GM12878 (cell line): ENCODE measurements at regions not wholly inside any gene's neighbourhood (a gene's known extent, or its start where the extent isn't known, plus 50 kb on each side); places are given as distances from the start of the nearest gene placed in this dataset.

Experiments used
- ATAC-seq: fragments of 200-7000 bp; cut with Tn5 transposase; 3 replicates; pipeline ENCODE4 v1.9.1; 2020; ENCODE audit warnings: mild to moderate bottlenecking, moderate library complexity
- BruUV-seq: library from RNA; stranded (reverse); fragments of 400-500 nt; replicated peaks from 2 replicates; lab custom pipeline; 2021; lab: Mats Ljungman, UMichigan
- CTCF ChIA-PET: fragments of 300-600 bp; sonication (Branson Sonifier 250); formaldehyde crosslinking; extraction: SDS; loops from one replicate; lab custom pipeline; 2021; ENCODE audit warnings: inconsistent platforms; lab: Yijun Ruan, JAX
- POLR2A ChIA-PET: fragments of 350-600 bp; formaldehyde crosslinking; extraction: SDS; loops from one replicate; lab custom pipeline; 2021; ENCODE audit warnings: inconsistent platforms; lab: Charles Lee
- RAD21 ChIA-PET: fragments of 300-600 bp; sonication (Branson Sonifier 250); formaldehyde crosslinking; loops from one replicate; lab custom pipeline; 2023; ENCODE audit warnings: antibody characterized with exemption; ENCODE audit not compliant: unreplicated experiment; lab: Charles Lee
- SMC1A ChIA-PET: fragments of 300-600 bp; sonication (Branson Sonifier 250); formaldehyde crosslinking; loops from one replicate; lab custom pipeline; 2023; ENCODE audit not compliant: unreplicated experiment, uncharacterized antibody; lab: Charles Lee
- DNase-seq: peaks from one replicate; pipeline ENCODE4 v3.0.0-alpha.2; 2011; ENCODE audit warnings: low read depth, low spot score
- FAIRE-seq: peaks from 3 replicates; lab custom pipeline; 2011; peaks lifted over from hg19 to GRCh38; lab: Jason Lieb, UNC
- H2AFZ ChIP-seq: 2 replicates; pipeline ENCODE4 v1.6.0; 2011; ENCODE audit warnings: low read depth, low read length, control low read depth; ENCODE audit not compliant: control insufficient read depth
- H3K27ac ChIP-seq: 2 replicates; pipeline ENCODE4 v1.5.1; 2011; ENCODE audit warnings: control low read depth; ENCODE audit not compliant: control insufficient read depth, insufficient read depth
- H3K27me3 ChIP-seq, 2 experiments: replicated peaks in 1 of 2; 2 replicates each; pipeline versions ENCODE4 v1.6.0 to v1.6.1; 2011; ENCODE audit warnings: low read length in 1 of 2; ENCODE audit not compliant: control insufficient read depth in 2 of 2, insufficient read depth in 2 of 2
- H3K36me3 ChIP-seq, 2 experiments: 2 replicates each; pipeline ENCODE4 v1.5.1; 2011; ENCODE audit warnings: low read length in 1 of 2; ENCODE audit not compliant: control insufficient read depth in 2 of 2, insufficient read depth in 2 of 2
- H3K4me1 ChIP-seq: 2 replicates; pipeline ENCODE4 v1.6.1; 2011; ENCODE audit warnings: mild to moderate bottlenecking, low read length, moderate library complexity, mixed read lengths; ENCODE audit not compliant: control insufficient read depth, insufficient read depth
- H3K4me2 ChIP-seq: 2 replicates; pipeline ENCODE4 v1.6.0; 2011; ENCODE audit warnings: control low read depth; ENCODE audit not compliant: control insufficient read depth, insufficient read depth
- H3K4me3 ChIP-seq: fragments of 200-600 bp; sonication (generic); 2 replicates; pipeline ENCODE4 v1.5.1; 2016
- H3K79me2 ChIP-seq: 2 replicates; pipeline ENCODE4 v1.6.0; 2011; ENCODE audit warnings: low read length; ENCODE audit not compliant: control insufficient read depth, insufficient read depth
- H3K9ac ChIP-seq: 2 replicates; pipeline ENCODE4 v1.8.0; 2011; ENCODE audit warnings: low read length, control low read depth, mixed read lengths; ENCODE audit not compliant: control insufficient read depth, insufficient read depth
- H3K9me3 ChIP-seq: replicated peaks from 3 replicates; pipeline ENCODE4 v1.5.1; 2011; ENCODE audit warnings: mild to moderate bottlenecking, low read length; ENCODE audit not compliant: control insufficient read depth, insufficient read depth
- H4K20me1 ChIP-seq: 2 replicates; pipeline ENCODE4 v1.6.0; 2011; ENCODE audit not compliant: control insufficient read depth, insufficient read depth
- BHLHE40 ChIP-seq, 2 experiments: fragments of 450-650 bp in 1 of 2; IDR thresholded peaks; 2 replicates each; pipeline ENCODE4 v1.6.1; 2011 to 2017; ENCODE audit warnings: low read depth in 2 of 2, borderline replicate concordance in 1 of 2, improper control_type of control experiment in 1 of 2, low read length in 1 of 2, mild to moderate bottlenecking in 1 of 2
- CHD2 ChIP-seq: IDR thresholded peaks from 2 replicates; pipeline ENCODE4 v1.6.1; 2011; ENCODE audit warnings: low read depth, low read length, improper control_type of control experiment, borderline replicate concordance
- CREB1 ChIP-seq: IDR thresholded peaks from 2 replicates; pipeline ENCODE4 v1.6.1; 2012; ENCODE audit warnings: low read depth, mild to moderate bottlenecking, inconsistent platforms
- FOS ChIP-seq: IDR thresholded peaks from 3 replicates; pipeline ENCODE4 v1.6.1; 2011; ENCODE audit warnings: borderline replicate concordance; ENCODE audit not compliant: insufficient read length; ENCODE audit errors: extremely low read depth
- HDAC6 ChIP-seq: fragments of 200-600 bp; sonication (generic); IDR thresholded peaks from one replicate; pipeline ENCODE4 v1.8.0; 2017; ENCODE audit warnings: antibody characterized with exemption; ENCODE audit not compliant: unreplicated experiment
- NFYB ChIP-seq: IDR thresholded peaks from 2 replicates; pipeline ENCODE4 v1.6.1; 2011; ENCODE audit warnings: low read depth, mild to moderate bottlenecking, low read length, improper control_type of control experiment, moderate library complexity; ENCODE audit not compliant: insufficient read depth
- POLR2A ChIP-seq: IDR thresholded peaks from 2 replicates; pipeline ENCODE4 v1.6.1; 2011; ENCODE audit warnings: low read depth, mild to moderate bottlenecking, low read length
- RFX5 ChIP-seq: IDR thresholded peaks from 2 replicates; pipeline ENCODE4 v1.6.1; 2011; ENCODE audit warnings: low read depth, low read length, improper control_type of control experiment
- RUNX3 ChIP-seq: IDR thresholded peaks from 2 replicates; pipeline ENCODE4 v1.6.1; 2012; ENCODE audit warnings: low read length, inconsistent platforms
- SP1 ChIP-seq: IDR thresholded peaks from one replicate; pipeline ENCODE4 v1.6.1; 2011; ENCODE audit warnings: low read depth, low read length
- WGBS: methylation state at CpG from one replicate; pipeline ENCODE4 v1.1.6; 2016; ENCODE audit warnings: low lambda C conversion rate; ENCODE audit not compliant: insufficient replicate concordance, insufficient coverage; ENCODE audit errors: missing lambda C conversion rate; 5-methylcytosine and 5-hydroxymethylcytosine counted together
- in situ Hi-C: fragments of 300-500 bp; cut with MboI; formaldehyde crosslinking; loops from 9 replicates; pipeline ENCODE4 v1.14.3; 2018; ENCODE audit warnings: mixed read lengths
- intact Hi-C: fragments of 100-400 bp; cut with micrococcal nuclease; formaldehyde crosslinking; loops from one replicate; pipeline ENCODE4 v1.14.2; 2022; ENCODE audit not compliant: unreplicated experiment
- TF ChIP-seq, protein P1 (sequence below): fragments of 450-650 bp; IDR thresholded peaks from 2 replicates; pipeline ENCODE4 v1.6.1; 2018; ENCODE audit warnings: borderline replicate concordance, mild to moderate bottlenecking; ENCODE audit not compliant: partially characterized antibody
- TF ChIP-seq, protein P2 (sequence below): IDR thresholded peaks from 2 replicates; pipeline ENCODE4 v1.6.1; 2012; ENCODE audit warnings: low read depth, low read length, improper control_type of control experiment
- TF ChIP-seq, protein P3 (sequence below): IDR thresholded peaks from 2 replicates; pipeline ENCODE4 v1.6.1; 2011; ENCODE audit warnings: low read depth, low read length, improper control_type of control experiment, borderline replicate concordance
- TF ChIP-seq, protein P4 (sequence below): IDR thresholded peaks from 2 replicates; pipeline ENCODE4 v1.6.1; 2011; ENCODE audit warnings: borderline replicate concordance, low read depth, mild to moderate bottlenecking, moderate library complexity, mixed read lengths, low read length; ENCODE audit not compliant: insufficient read depth; ENCODE audit errors: extremely low read length

DNA sequence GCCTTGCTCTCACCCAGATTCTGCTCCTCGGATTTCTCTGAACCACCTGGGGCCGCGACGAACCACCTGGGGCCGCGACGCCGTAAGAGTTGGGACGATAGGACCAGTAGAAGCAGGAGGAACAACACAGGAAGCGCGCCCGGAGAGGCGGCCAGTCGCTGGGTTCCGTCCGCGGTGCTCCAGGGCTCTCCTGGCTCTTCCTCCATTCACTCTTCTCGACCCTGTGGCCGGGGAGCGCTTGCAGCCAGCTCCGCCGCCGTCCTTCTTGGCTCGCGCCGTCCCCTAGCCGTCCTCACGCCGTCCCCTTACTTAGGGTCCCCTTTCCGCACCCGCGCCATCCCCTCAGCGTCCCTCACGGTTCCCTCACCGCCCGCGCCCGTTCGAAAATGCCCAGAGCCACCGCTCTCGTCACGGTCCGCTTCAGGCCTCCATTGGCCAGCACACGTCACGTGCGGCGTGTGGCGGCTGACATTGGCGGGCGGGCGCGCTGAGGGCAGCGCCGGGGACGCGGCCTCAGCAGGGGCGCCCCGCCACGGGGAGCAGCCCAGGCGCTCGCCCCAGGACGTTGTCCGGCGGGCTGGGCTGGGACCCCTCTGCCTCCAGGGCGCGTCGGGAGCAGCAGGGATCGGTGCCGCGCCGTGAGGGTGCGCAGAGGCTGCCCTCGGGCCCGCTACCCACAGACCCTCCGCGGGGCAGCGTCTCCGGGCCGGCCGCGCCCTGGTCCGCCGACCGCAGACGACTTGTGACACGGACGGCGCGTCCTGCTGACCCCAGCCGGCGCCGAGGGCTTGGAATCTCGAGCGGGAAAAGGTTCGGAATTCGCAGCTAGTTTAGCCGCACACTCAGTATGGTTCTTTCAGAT, 53.7 kb upstream of the PTPDC1 start:
- no peaks in the 10 kb centered on the region; the same call in 2 of the 3 replicates for H3K9me3 ChIP-seq
- intact Hi-C loops, result no loop called here
- RAD21 ChIA-PET, result no interaction called here
- H3K4me3 ChIP-seq, result peak overlapping the region; percentile 91
- SMC1A ChIA-PET, result no interaction called here
- H3K4me2 ChIP-seq, result peak overlapping the region; percentile 93
- DNase-seq (peak; percentile 26), ATAC-seq (peak; percentile 100), FAIRE-seq (peak; percentile 90)
- no peaks in the 10 kb centered on the region for H3K27me3 ChIP-seq
- POLR2A ChIA-PET, result interaction anchor here (0.5 kb wide), 1 partner anchor 457 kb away, joined by 10 read pairs; no protein-coding TSS in a partner anchor
- peak overlapping the region; percentile 66 for H3K9ac ChIP-seq
- H3K36me3 ChIP-seq, result no peaks in the 10 kb centered on the region
- H3K4me1 ChIP-seq, result no peaks in the 10 kb centered on the region
- H4K20me1 ChIP-seq, result no peaks in the 10 kb centered on the region
- no TSS peak for BruUV-seq
- CTCF ChIA-PET, result no interaction called here
- H3K27ac ChIP-seq, result peak overlapping the region; percentile 51
- H2AFZ ChIP-seq, result peak overlapping the region; percentile 98
- peaks cover 2% of the 10 kb centered on the region for H3K79me2 ChIP-seq
- in situ Hi-C loops, result no loop called here
- WGBS, result 1% methylated on average over 66 of the region's 97 CpGs
- TF ChIP-seq, protein P1, sequence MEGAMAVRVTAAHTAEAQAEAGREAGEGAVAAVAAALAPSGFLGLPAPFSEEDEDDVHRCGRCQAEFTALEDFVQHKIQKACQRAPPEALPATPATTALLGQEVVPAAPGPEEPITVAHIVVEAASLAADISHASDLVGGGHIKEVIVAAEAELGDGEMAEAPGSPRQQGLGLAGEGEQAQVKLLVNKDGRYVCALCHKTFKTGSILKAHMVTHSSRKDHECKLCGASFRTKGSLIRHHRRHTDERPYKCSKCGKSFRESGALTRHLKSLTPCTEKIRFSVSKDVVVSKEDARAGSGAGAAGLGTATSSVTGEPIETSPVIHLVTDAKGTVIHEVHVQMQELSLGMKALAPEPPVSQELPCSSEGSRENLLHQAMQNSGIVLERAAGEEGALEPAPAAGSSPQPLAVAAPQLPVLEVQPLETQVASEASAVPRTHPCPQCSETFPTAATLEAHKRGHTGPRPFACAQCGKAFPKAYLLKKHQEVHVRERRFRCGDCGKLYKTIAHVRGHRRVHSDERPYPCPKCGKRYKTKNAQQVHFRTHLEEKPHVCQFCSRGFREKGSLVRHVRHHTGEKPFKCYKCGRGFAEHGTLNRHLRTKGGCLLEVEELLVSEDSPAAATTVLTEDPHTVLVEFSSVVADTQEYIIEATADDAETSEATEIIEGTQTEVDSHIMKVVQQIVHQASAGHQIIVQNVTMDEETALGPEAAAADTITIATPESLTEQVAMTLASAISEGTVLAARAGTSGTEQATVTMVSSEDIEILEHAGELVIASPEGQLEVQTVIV, result no peak
- TF ChIP-seq SP1, result peak; percentile 50
- peak; percentile 84 for TF ChIP-seq RFX5
- peak; percentile 95 for TF ChIP-seq POLR2A
- TF ChIP-seq FOS, result peak; percentile 56
- TF ChIP-seq CHD2, result 0 out of 2 replicates have a peak, but pooled peaks have one; percentile 39
- TF ChIP-seq, protein P2, sequence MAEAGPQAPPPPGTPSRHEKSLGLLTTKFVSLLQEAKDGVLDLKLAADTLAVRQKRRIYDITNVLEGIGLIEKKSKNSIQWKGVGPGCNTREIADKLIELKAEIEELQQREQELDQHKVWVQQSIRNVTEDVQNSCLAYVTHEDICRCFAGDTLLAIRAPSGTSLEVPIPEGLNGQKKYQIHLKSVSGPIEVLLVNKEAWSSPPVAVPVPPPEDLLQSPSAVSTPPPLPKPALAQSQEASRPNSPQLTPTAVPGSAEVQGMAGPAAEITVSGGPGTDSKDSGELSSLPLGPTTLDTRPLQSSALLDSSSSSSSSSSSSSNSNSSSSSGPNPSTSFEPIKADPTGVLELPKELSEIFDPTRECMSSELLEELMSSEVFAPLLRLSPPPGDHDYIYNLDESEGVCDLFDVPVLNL, result peak; percentile 56
- TF ChIP-seq RUNX3, result peak; percentile 20
- TF ChIP-seq BHLHE40 (IDR thresholded peaks at IDR 0.05; ENCODE audit: borderline replicate concordance in 1 of 2, low read depth in 2 of 2, low read length in 1 of 2), result peak; percentile 57 to 83; a peak in 3 of 4 replicates
- TF ChIP-seq, protein P3, sequence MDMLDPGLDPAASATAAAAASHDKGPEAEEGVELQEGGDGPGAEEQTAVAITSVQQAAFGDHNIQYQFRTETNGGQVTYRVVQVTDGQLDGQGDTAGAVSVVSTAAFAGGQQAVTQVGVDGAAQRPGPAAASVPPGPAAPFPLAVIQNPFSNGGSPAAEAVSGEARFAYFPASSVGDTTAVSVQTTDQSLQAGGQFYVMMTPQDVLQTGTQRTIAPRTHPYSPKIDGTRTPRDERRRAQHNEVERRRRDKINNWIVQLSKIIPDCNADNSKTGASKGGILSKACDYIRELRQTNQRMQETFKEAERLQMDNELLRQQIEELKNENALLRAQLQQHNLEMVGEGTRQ, result peak; percentile 83
- peak; percentile 75; the same call in 1 of the 2 replicates for TF ChIP-seq CREB1
- peak; percentile 45 for TF ChIP-seq HDAC6
- TF ChIP-seq, protein P4, sequence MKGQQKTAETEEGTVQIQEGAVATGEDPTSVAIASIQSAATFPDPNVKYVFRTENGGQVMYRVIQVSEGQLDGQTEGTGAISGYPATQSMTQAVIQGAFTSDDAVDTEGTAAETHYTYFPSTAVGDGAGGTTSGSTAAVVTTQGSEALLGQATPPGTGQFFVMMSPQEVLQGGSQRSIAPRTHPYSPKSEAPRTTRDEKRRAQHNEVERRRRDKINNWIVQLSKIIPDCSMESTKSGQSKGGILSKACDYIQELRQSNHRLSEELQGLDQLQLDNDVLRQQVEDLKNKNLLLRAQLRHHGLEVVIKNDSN, result peak; percentile 100
- TF ChIP-seq NFYB, result peak; percentile 90
